GM12872 (cell line): ENCODE measurements at regions not wholly inside any gene's neighbourhood (a gene's known extent, or its start where the extent isn't known, plus 50 kb on each side); places are given as distances from the start of the nearest gene placed in this dataset.

Experiments
- CTCF ChIP-seq: IDR thresholded peaks from 3 replicates; pipeline ENCODE4 v1.5.1; 2011; ENCODE audit warnings: low read depth, mild to moderate bottlenecking, low read length, moderate library complexity; ENCODE audit not compliant: insufficient read depth

DNA sequence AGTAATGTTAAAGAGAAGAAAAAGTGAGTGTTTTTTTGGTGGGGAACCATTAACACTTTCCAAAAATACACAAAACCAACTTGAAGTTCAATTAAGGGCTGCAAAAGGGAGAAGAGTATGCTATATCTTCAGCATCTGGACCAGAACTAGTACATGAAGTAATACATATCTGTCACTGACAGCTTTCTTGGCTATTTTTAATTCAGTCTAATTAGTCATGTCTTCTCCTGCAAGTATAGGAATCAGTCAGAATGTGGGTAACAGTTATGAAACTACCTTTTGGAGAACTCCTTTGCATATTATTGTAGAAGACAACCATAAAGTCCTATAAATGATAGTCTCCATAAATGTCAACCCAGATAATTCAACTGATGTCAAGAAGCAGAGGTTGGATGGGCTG, 901.2 kb downstream of the TTLL7 start:
- no peak for TF ChIP-seq CTCF

DNA sequence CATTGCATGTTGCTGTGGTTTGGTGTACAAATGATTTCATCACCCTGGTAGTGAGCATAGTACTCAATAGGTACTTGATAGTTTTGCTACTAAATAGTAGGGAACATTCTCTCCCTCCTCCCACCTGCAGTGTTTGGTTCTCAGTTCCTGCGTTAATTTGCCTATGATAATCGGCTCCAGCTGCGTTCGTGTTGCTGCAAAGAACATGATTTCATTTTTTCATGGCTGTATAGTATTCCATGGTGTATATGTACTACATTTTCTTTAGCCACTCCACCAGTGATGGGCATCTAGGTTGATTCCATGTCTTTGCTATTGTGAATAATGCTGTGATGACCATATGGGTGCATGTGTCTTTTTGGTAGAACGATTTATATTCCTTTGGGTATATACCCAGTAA, 903.4 kb downstream of the TTLL7 start:
- TF ChIP-seq CTCF, result no peak

DNA sequence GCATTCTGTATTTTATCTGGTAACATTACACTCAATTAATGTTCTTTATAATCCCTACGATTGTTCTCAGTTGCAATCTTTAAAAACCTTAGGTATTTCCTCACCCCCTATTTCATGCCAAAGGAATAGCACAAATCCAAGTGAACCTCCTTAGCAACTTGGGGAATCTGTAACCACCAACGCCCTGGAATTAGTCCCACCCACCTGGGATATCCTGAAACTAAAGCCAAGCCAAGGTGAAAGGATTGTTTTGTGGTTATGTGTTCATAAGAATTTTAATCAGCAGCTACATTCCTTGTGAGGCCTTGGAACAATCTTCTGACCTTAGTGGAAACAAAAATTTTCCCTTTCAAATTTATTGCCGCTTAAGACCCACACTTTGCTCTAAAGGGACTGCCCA, 908.7 kb downstream of the TTLL7 start:
- no peak for TF ChIP-seq CTCF

DNA sequence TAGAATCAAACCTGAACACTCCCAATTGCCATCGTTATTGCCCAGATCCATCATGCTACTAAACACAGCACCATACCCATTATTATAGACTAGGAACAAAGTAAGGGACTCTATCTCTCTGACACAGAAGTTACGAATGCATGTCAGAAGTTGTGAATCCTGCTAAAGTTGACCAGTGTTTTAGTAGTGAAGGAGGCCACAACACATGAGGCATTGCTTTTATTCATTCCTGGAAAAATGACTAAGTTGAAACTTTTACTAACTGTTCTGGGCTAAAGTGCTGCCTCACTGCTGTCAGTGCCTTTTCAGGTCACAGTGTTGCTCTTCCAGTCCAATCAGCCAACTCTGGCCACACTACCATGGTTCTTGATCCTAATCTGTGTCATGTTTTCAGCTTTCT, 911.1 kb downstream of the TTLL7 start:
- no peak for TF ChIP-seq CTCF

DNA sequence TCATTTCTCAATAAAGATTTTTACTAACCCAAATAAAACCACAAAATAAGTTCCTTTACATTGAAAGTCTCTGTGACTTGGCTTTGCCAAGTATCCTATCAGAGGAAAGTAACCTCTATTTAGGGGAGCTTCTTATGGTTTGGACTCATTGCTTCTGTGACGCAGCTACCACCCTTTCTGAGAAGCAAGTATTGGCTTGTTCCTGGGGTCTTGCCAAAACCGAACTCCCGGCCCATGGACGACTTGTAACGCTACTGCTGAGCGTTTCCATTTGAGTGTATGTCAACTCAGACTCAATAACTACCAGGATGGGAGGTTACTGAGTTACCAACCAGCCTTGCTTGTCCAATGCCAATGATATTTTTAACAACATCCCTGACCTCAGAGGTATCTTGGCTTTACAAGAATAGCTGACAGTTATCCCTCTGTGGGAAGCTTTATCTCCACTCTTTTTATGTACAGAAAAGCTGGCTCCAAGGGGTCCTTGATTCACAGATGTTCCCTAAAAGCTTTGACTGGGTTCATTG, 911.9 kb downstream of the TTLL7 start:
- TF ChIP-seq CTCF, result no peak

- no peak for TF ChIP-seq CTCF
Measured at GRCh38 chr1:83086346-83086745, 912.6 kb downstream of the TTLL7 start.

DNA sequence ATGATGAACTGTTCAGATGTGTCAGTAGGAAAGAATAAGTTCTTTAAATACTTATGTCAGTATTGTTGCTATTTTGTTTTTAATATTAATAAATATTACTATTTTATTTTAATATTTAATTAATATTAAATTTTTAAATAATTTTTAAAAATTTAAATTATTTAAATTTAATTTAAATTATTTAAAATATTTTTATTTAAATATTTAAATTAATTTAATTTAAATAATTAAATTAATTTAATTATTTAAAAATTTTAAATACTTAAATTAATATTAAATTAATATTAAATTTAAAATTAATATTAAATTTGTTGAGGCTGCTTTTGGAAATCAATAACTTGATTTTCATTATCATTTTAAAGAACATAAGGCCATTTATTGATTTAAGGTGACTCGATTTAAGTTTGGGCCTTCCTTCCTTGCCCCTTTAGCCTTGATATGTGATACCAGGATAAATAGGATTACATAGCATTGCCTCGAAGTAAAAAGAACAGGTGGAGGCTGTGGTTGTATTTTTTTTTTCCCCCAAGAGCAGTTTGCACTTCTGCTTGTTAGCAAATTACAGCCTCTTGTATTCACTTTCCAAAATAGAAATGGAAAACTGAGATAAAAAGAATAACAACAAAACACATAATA, 915.2 kb downstream of the TTLL7 start:
- TF ChIP-seq CTCF, result no peak
